GM12875 (cell line): ENCODE measurements at regions not wholly inside any gene's neighbourhood (a gene's known extent, or its start where the extent isn't known, plus 50 kb on each side); places are given as distances from the start of the nearest gene placed in this dataset.
"Not testable (repeated sequence)": the region's sequence is repeated elsewhere in the genome, so short reads cannot be mapped to it uniquely, and the experiment has no call there.

ENCODE experiments used
- H3K4me3 ChIP-seq: one replicate; pipeline ENCODE4 v1.5.1; 2011; ENCODE audit warnings: low read depth, low read length, control low read depth
- CTCF ChIP-seq: IDR thresholded peaks from 2 replicates; pipeline ENCODE4 v1.5.1; 2011; ENCODE audit warnings: low read depth, mild to moderate bottlenecking, control low read depth, inconsistent platforms, low read length, moderate library complexity, borderline replicate concordance; ENCODE audit not compliant: insufficient read depth

- H3K4me3 ChIP-seq: no peak overlapping the region
- no peak for TF ChIP-seq CTCF
Observed at GRCh38 chr4:178196751-178197374, 754.6 kb upstream of the AGA start.

- H3K4me3 ChIP-seq: no peak overlapping the region
- TF ChIP-seq CTCF: no peak
Observed at GRCh38 chr4:178198691-178199090, 756.5 kb upstream of the AGA start.

GRCh38 chr4:178202422-178202821, 760.2 kb upstream of the AGA start:
- H3K4me3 ChIP-seq: no peak overlapping the region
- no peak for TF ChIP-seq CTCF

- no peak overlapping the region for H3K4me3 ChIP-seq
- no peak for TF ChIP-seq CTCF
Observed at GRCh38 chr4:178205826-178206225, 763.6 kb upstream of the AGA start.

GRCh38 chr4:178215309-178215708, 773.1 kb upstream of the AGA start:
- no peak overlapping the region for H3K4me3 ChIP-seq
- no peak for TF ChIP-seq CTCF

GRCh38 chr4:178215763-178216162, 773.5 kb upstream of the AGA start:
- H3K4me3 ChIP-seq: no peak overlapping the region
- no peak for TF ChIP-seq CTCF

- not testable (repeated sequence) for H3K4me3 ChIP-seq
Observed at GRCh38 chr4:178226421-178226820, 784.2 kb upstream of the AGA start.

- H3K4me3 ChIP-seq: no peak overlapping the region
- no peak for TF ChIP-seq CTCF
Observed at GRCh38 chr4:178233906-178234305, 791.7 kb upstream of the AGA start.
